ENCODE measurements at regions not wholly inside any gene's neighbourhood (a gene's known extent, or its start where the extent isn't known, plus 50 kb on each side); places are given as distances from the start of the nearest gene placed in this dataset.

DNA sequence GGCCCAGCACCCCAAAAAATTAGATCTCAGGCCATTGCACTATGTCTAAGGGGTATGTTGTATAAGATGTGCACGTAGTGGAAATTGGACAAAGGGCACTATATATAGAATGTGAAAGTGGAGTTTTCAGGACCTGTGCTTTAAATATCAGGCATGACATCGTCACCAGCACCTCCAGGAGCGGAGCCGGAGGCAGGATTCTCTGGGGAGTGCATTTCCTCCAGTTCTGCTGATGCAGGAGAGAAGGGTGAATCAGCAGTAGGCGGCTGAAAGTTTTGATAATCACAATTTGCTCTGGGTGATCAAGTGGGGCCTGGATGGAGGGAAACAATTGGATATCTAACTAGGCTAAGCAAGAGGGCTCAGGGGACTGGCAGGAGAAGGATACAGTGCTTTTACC, 69.1 kb upstream of the NTM start:
- TF ChIP-seq MYNN (IDR thresholded peaks at IDR 0.05), result no peak
- no peak for TF ChIP-seq MYNN (CRISPR knock-in tag; IDR thresholded peaks at IDR 0.05)
- TF ChIP-seq, protein P1, sequence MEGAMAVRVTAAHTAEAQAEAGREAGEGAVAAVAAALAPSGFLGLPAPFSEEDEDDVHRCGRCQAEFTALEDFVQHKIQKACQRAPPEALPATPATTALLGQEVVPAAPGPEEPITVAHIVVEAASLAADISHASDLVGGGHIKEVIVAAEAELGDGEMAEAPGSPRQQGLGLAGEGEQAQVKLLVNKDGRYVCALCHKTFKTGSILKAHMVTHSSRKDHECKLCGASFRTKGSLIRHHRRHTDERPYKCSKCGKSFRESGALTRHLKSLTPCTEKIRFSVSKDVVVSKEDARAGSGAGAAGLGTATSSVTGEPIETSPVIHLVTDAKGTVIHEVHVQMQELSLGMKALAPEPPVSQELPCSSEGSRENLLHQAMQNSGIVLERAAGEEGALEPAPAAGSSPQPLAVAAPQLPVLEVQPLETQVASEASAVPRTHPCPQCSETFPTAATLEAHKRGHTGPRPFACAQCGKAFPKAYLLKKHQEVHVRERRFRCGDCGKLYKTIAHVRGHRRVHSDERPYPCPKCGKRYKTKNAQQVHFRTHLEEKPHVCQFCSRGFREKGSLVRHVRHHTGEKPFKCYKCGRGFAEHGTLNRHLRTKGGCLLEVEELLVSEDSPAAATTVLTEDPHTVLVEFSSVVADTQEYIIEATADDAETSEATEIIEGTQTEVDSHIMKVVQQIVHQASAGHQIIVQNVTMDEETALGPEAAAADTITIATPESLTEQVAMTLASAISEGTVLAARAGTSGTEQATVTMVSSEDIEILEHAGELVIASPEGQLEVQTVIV (CRISPR knock-in tag; IDR thresholded peaks at IDR 0.05; ENCODE audit: borderline replicate concordance), result no peak
- TF ChIP-seq NFE2 (IDR thresholded peaks at IDR 0.05; ENCODE audit: low read depth), result no peak
- no peak for TF ChIP-seq ELF4 (CRISPR knock-in tag; IDR thresholded peaks at IDR 0.05)
- TF ChIP-seq POLR2G (IDR thresholded peaks at IDR 0.05; ENCODE audit: low read depth, low read length), result no peak

All from K562 (cell line).